ENCODE measurements at regions not wholly inside any gene's neighbourhood (a gene's known extent, or its start where the extent isn't known, plus 50 kb on each side); places are given as distances from the start of the nearest gene placed in this dataset.

- TF ChIP-seq, protein P1, sequence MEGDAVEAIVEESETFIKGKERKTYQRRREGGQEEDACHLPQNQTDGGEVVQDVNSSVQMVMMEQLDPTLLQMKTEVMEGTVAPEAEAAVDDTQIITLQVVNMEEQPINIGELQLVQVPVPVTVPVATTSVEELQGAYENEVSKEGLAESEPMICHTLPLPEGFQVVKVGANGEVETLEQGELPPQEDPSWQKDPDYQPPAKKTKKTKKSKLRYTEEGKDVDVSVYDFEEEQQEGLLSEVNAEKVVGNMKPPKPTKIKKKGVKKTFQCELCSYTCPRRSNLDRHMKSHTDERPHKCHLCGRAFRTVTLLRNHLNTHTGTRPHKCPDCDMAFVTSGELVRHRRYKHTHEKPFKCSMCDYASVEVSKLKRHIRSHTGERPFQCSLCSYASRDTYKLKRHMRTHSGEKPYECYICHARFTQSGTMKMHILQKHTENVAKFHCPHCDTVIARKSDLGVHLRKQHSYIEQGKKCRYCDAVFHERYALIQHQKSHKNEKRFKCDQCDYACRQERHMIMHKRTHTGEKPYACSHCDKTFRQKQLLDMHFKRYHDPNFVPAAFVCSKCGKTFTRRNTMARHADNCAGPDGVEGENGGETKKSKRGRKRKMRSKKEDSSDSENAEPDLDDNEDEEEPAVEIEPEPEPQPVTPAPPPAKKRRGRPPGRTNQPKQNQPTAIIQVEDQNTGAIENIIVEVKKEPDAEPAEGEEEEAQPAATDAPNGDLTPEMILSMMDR (IDR thresholded peaks at IDR 0.05) = no peak
- no peak for TF ChIP-seq POLR2A (IDR thresholded peaks at IDR 0.05)
Observed at GRCh38 chr5:107294211-107294550, 376.6 kb downstream of the EFNA5 start.

All from right lobe of liver (tissue), 4 donors.